SKM-1 (cell line): ENCODE measurements at regions not wholly inside any gene's neighbourhood (a gene's known extent, or its start where the extent isn't known, plus 50 kb on each side); places are given as distances from the start of the nearest gene placed in this dataset.
"Not testable (repeated sequence)": the region's sequence is repeated elsewhere in the genome, so short reads cannot be mapped to it uniquely, and the experiment has no call there.

Source experiments
- DNase-seq: peaks from one replicate; lab custom pipeline; 2025; ENCODE audit not compliant: unreplicated experiment; lab: John Stamatoyannopoulos, UW

DNA sequence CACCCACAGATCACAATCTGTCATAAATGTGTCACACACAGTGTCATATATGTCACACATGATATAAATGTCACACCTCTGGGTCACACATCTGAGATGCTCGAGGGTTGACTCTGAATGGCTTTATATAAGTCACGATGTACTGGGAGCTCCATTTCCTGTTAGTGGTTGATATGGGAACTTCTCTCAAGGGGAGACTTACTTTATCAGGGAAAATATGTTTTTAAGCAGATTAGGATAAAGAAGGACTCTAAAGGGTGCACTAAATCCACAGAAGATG is 83.9 kb upstream of the MEF2A start:
- no peak for DNase-seq

DNA sequence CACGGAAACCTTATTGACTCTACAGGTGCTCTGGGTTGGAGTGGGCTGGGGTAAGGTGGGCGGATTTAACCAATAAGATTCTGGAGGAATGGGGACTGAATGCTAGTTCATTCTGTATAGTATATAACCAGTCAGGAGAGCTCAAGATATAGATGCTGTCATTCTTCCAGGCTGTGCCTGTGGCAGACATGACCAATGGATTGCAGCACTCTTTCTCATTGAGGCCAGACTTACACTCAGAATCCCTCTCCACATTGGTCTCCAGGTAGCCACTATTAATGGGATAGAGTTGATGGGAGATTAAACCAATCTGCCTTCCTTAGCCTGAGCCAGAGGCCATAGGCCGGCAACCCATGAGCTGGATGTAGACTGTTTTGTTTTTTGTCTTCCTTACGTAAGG is 82.8 kb upstream of the MEF2A start:
- DNase-seq = no peak

DNA sequence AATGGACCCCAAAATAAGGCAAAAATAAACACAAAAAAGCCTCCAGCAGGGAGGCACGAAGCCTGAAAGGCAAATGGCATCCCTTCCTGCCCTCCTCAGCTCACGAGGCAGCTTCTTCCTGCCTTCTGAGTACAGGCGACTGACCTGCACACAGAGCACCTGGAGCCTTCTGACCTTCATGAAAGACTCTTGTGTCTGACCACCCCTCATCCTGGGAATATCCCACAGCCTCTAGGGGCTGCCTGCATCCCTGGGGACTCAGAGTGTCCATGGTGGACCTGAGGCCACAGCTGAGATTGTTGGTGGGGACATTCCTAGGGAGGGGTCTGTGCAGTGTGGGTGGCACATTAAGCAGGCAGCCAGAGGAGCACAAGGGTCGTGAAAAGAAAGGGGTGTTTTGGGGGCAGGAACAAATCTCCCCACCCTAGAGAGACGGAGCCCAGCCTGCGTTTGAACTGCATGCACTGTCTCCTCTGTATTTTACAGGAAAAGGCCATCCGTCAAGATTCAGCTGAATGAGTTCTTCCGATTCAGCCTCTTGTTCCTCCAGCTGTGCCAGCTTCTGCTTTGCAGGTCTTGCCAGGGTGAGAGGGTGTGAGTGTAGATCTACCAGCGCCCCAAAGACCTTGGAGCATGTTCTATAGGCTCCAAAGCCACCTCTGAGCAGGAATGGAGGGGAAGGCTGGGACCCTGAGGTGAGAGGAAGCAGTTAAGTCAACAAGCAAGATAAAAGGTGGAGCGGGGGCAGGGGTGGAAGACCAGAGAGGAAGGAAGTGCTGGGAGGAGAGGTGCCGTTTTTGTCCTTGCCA is 80.4 kb upstream of the MEF2A start:
- DNase-seq = no peak

DNA sequence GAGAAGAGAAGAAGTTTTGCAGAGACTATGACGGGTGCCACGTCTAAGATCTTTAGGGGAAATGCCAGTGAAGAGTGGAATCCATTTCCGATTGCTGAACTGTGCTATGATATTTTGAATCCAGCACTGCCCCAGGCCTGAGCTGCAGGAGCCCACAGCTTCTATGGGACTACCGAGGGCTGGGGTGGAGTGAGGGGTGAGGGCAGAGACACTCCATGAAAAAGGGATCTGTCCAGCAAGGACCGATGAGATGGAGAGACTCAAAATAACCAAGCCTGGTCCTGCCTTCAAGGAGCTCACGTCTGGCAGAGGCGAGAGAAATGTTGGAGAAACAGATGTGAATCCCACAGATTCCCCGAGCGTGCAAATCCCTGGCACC is 79.8 kb upstream of the MEF2A start:
- no peak for DNase-seq

DNA sequence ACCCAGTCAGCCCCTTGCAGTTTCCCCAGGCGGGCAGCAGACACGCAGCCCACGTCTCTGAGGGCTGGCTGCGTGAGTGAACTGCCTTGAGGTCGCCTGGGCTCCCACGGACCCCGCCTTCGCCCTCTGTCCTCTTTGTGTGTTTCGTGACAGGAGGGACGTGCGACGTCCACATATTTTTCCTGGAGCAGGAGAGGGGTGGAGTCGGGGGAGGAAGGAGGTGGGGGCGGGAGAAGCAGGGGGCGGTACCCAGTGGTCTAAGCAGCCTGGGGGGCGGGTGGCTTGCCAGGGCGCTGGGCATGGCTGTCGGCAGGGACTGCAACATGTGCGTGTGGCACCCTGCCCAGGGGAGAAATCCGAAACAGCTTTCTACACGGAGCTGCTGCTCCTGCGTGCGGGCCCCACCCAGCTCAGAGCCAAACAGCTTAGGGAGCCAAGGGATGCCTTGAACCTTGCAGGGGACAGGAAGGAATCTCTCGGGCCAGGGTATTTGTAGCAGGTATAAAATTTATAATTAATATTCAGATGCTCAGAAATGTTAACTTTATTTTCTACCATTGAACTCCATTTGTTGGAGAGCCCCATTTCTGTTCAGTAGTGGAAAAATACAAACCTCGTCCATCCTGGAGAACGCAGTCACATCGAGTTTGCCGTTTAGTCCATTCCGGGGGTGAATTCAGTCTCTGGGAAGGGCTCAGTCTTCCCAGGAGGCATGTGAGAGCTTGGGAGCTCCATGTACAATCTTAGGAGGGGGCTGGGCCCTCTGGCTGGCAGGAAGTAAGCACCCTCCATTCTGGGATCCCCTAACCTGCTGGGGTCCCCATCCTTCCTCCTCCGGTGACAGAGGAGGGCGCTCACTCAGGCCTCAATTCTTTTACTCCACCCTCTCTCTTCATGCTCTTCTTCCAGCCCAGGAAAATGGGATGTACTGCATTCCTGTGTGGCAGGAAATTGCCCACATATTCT is 79.1 kb upstream of the MEF2A start:
- DNase-seq = no peak

DNA sequence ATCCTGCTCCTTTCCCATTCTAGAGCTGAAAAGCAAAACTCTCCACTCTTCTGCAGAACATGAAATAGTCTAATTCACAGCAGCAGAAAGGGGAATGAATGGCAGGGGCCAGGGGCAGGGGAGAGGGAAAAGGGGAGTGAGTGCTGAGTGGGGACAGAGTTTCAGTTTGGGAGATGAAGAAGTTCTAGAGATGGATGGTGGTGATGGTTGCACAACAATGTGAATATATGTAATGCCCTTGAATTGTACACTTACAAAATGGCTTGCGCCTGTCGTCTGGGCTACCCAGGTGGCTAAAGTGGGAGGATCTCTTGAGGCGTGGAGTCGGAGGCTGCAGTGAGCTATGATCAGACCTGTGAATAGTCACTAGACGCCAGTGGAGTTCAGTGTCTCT is 78.5 kb upstream of the MEF2A start:
- no peak for DNase-seq

DNA sequence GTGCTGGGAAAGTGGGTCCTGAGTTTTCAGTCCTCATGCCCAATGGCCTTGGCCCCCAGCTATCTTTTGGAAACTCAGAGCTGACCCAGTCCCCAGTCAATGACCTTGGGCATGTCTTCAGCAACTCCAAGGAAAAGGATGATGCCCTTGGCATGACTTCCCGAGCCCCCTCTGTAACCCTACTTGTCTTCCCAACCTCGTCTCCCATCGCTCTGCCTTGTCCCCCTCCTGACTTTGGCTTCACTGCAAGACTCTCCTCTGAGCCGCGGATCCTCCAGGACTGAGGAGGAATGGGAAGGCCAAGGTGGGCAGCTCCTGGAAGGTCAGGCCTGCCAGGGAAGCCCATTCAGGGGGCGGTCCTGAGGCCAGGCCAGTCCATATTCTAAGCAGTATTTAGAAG is 73.5 kb upstream of the MEF2A start:
- no peak for DNase-seq

DNA sequence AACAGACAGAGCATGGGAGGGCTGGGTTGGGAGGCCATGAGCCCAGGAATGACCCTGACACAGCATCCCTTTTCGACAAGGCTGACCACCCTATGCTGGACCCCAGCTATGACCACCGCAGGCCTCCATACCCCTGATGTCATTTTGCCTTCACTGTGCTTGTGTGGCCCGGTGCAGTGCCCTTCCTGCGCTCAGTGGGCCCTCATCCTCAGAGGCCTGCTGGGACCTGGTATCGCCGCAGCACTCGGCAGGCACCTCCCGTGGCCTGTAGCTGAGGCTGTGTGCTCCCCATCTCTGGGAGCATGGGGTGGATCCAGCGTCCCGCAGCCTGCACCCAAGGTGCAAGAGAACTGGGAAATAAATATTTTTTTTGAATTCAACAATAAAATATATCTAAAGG is 73.1 kb upstream of the MEF2A start:
- DNase-seq = no peak

DNA sequence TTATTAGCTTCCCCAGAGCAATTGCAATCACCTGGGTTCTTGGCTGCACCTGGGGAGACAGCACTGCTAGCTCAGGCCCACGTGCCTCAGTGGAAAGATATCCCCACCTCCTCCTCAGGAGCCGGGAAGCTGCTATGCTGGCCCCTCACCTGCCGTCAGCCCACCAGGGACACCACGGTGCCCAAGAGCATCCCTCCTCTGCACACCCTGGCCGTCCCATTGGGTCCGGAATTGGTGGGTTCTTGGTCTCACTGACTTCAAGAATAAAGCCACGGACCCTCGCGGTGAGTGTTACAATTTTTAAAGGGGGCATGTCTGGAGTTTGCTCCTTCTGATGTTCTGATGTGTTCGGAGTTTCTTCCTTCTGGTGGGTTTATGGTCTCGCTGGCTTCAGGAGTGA is 72.3 kb upstream of the MEF2A start:
- no peak for DNase-seq

DNA sequence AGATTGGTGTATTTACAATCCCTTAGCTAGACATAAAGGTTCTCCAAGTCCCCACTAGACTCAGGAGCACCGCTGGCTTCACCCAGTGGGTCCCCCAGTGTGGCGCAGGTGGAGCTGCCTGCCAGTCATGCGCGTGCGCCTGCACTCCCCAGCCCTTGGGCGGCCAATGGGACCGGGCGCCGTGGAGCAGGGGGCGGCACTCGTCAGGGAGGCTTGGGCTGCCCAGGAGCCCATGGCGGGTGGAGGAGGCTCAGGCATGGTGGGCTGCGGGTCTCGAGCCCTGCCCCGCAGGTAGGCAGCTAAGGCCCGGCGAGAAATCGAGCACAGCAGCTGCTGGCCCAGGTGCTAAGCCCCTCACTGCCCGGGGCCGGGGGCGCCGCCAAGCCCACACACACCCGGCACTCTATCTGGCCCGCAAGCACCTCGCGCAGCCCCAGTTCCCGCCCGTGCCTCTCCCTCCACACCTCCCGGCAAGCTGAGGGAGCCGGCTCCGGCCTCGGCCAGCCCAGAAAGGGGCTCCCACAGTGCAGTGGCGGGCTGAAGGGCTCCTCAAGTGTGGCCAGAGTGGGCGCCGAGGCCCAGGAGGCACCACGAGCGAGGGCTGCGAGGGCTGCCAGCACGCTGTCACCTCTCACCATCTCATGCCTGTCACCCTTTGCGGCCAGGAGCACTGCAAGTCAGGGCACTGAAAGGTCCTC is 71.1 kb upstream of the MEF2A start:
- DNase-seq = not testable (repeated sequence)

DNA sequence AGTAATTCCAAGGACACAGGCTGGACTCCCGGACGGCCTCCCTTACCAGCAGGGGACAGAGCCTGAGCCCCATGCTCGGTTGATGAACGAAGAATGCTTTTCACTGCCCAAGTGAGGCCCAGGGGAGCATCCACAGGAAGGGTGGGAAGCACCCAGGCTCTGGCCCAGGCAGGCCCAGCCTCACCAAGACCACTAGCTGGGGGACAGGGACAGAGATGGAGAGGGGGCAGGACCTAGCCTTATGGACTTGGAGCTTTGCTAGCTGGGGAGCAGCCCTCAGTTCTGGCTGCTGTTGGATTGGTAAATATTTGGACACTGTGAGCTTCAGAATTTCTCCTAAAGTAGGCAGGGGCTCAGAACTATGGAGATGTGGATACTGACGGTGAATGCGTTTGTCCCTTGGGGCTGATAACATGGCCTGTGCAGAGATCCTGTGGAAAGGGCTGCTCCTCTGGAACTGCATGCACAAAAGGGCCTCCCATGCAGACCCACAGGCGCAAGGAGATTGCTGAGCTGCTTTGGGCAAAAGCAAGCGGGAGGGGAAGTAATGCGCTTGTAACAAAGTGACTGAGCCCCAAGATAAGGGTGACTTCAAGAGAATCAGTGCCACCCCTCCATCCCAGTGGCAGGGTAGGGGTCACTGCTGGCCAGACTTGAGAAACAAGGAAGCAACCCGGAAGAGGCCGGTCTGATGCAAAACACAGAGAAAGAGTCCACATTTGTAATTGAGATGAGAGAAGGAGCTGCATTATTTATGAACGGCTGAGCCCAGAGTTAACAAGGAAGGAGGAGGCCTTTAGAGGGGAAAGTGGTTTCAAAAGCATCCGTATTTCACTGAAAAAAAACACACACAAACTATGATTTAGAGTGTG is 70.1 kb upstream of the MEF2A start:
- no peak for DNase-seq

DNA sequence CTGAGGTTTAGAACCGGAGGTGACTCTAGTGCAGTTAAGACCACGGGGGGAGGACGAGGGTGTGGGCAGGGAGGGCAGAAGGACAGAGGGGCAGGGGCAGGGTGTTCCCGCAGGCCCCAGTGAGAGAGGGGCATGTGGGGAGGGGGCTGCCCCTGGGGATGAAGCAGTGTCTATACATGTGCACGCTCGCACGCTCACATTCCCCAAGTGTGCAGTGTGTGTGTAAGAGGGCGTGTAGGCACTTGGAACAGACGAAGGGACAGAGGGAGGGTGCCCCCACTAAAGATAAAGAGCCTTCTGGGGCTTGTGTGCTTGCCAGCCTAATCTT is 69.5 kb upstream of the MEF2A start:
- DNase-seq = no peak

DNA sequence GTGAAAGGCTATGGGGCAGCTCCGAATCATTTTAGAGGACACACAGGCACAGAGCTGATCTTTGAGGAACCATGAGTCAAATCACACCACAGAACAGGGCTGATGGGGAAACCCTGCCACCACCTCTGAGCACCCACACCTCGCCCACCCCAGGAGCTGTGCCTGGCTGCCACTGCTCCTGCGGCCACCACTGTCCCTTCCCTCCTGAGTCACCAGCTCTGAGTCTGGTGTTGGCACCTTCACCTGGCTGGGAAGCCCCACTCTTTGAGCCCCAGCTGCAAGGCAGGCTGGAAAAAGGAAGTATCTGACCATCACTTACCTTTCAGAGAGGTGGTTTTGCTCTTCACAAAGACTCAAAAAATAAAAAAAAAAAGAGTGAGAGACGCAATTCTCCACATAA is 63.6 kb upstream of the MEF2A start:
- no peak for DNase-seq

DNA sequence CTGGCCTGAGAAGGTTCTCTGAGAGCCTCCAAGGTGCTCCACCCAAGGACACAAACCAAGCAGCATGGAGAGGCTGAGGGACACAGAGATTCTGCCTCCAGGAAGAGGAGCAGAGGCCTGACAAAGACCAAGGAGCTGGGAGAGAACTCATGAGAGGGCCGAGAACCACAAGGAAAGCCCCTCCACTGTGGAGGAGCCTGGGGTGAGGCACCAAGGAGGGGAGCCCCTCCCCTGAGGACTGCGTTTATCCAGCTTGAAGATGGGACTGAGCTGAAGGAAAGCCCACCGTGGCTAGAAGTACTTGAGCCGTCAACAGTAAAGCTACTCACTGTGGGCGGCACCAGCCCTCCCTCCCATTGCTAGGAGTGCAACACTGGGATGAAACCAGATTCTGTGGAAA is 63.1 kb upstream of the MEF2A start:
- DNase-seq = no peak

DNA sequence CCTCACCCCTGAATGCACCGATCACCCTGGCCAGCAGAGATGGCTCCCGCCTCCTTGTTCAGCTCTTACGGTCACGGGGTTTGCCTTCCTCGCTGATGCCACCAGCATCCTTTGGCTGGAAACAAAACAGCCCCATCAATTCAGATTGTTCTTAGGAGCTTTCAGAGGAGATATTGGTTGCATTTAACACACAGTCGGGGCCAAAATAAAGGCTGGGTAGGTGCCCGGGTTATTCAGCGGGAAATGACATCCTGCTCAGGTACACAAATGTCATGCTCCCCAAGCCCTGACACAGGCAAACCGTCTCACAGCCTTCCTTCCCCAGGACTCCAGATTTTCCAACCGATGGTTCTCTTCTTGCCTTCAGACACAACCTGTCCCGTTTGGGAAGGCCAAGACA is 62.4 kb upstream of the MEF2A start:
- DNase-seq = no peak

DNA sequence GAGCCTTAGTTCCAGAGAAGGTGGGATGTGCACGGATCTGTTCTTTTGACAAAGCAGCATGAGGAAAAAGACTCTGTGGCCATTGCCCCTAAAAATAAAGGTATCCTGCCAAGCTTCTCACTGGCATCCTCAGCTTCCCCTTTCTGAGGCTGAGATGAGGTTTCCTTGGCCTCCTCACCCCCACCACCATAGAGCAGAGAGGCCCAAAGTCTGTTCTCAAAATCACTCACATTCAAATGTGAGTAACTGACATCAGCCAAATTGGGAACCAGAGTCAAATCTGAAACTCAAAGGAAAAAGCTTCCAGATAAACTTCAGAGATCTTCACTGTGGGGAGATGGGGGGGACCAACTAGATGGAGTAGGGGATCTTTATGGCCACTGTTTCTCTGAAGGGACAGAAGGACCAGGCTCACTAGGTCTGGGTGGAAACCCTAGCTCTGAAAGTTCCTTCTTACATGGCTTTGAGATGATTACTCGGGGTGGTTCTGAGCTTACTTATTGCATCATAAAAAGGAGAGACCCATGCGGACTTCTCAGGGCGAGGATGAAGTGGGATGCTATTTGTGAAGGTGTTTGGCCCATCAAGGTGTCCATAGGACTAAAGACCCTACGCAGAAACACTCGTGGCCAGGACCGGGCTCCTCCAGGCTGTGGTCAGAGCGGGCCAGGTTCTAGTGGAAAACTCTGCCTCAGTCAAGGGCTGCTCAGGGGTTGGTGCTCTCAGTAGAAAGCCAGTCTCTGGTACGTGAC is 61.5 kb upstream of the MEF2A start:
- no peak for DNase-seq

DNA sequence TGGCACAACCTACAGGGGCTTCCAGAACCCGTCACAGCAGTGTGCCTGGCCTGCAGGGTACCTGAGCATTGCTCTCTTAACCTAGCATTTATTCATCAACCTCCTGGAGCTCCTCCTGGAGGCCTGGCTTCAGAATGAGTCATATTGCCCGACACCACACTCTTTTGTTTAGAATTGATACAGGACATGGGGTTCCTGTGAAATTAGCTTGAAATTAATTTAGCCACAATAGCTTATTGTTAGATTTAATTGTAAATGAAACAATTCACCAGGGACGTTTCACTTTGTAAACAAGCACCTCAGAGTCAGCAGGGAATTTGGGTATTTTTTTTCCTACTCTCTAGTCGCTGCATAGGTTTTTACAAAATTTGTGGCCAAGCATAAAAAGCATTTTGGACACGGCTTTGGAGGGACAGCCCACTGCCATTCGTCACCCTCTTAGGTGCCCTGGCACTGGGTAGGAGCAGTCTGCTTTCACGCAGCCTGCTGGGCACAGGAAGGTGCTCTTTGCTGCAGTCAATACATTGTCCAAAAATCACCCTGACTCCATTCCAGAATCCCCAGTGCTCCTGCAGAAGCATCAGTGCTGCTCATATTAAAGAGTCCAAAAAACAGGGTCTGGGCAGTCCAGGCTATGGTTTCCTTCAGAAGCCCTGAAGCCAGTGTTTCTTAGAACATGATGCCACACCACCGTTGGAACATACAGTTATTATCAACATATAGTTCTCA is 60.8 kb upstream of the MEF2A start:
- DNase-seq = no peak

DNA sequence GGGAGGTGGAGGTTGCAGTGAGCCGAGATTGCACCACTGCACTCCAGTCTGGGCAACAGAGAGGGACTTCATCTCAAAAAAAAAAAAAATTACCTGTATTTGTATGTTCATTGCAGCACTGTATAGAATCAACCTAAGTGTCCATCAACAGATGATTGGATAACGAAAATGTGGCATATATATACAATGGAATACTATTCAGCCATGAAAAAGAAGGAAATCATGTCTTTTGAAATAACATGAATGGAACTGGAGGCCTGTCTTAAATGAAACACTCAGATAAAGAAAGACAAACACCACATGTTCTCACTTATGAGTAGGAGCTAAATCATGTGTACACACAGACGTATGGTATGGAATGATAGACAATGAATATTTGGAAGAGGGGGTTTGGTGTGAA is 59.4 kb upstream of the MEF2A start:
- DNase-seq = no peak

DNA sequence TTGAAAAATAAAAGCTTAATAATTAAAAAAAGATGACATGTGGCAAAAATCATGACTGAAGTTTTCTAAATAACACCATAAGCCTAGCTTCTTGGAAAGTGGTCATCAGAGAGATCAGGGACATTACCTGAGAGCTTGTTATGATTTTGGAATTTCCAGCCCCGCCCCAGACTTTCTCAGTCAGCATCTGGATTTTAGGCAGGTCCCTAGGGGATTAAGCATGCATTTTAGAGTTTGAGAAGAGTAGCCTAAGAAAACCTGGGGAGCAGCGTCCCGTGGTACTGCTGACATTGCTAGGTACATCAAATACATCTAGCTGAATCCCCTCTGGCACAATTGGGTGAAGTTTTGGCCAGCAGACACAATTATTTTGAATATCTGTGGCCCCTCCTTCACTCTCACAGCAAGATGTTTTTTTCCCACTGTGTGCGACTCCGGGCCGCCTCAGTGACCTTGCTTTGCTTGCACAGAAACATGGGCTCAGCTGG is 58.7 kb upstream of the MEF2A start:
- DNase-seq = no peak
